Neural progenitor cell (in vitro differentiated cells): ENCODE measurements at regions not wholly inside any gene's neighbourhood (a gene's known extent, or its start where the extent isn't known, plus 50 kb on each side); places are given as distances from the start of the nearest gene placed in this dataset.
A peak's percentile ranks its signal among the peaks of the same experiment; 100 is the strongest.

Experiments
- DNase-seq: peaks from one replicate; pipeline ENCODE4 v3.0.0-alpha.2; 2016; ENCODE audit warnings: low spot score
- H2AFZ ChIP-seq: fragments of 200-600 bp; sonication (generic); replicated peaks from 2 replicates; pipeline ENCODE4 v1.6.1; 2016; ENCODE audit warnings: antibody characterized with exemption
- H3F3A ChIP-seq: fragments of 200-600 bp; sonication (generic); 2 replicates; pipeline ENCODE4 v1.6.1; 2016; ENCODE audit warnings: antibody characterized with exemption, low read depth
- H3K27ac ChIP-seq: fragments of 200-600 bp; sonication (generic); 2 replicates; pipeline ENCODE4 v1.5.1; 2016; ENCODE audit warnings: mild to moderate bottlenecking
- H3K27me3 ChIP-seq: fragments of 200-600 bp; sonication (generic); 2 replicates; pipeline ENCODE4 v1.6.1; 2016; ENCODE audit warnings: mild to moderate bottlenecking, moderate library complexity
- H3K36me3 ChIP-seq: fragments of 200-600 bp; sonication (generic); 2 replicates; pipeline ENCODE4 v1.5.1; 2016
- H3K4me1 ChIP-seq: fragments of 200-600 bp; sonication (generic); 2 replicates; pipeline ENCODE4 v1.6.1; 2016; ENCODE audit warnings: mixed run types
- H3K4me2 ChIP-seq: fragments of 200-600 bp; sonication (generic); 2 replicates; pipeline ENCODE4 v1.6.1; 2016
- H3K4me3 ChIP-seq: fragments of 200-600 bp; sonication (generic); 2 replicates; pipeline ENCODE4 v1.5.1; 2016
- H3K79me2 ChIP-seq: fragments of 200-600 bp; sonication (generic); 2 replicates; pipeline ENCODE4 v1.6.1; 2016; ENCODE audit warnings: low read depth
- H3K9ac ChIP-seq: fragments of 200-600 bp; sonication (generic); 2 replicates; pipeline ENCODE4 v1.6.1; 2016
- H3K9me3 ChIP-seq: fragments of 200-600 bp; sonication (generic); 2 replicates; pipeline ENCODE4 v1.5.1; 2016; ENCODE audit warnings: low read depth
- H4K20me1 ChIP-seq: fragments of 200-600 bp; sonication (generic); 2 replicates; pipeline ENCODE4 v1.6.1; 2016; ENCODE audit warnings: low read depth
- H3K27ac Mint-ChIP-seq: 3 replicates; pipeline ENCODE4 v1.8.0; 2021; ENCODE audit warnings: mixed read lengths
- H3K27me3 Mint-ChIP-seq: 2 replicates; pipeline ENCODE4 v1.8.0; 2022; ENCODE audit warnings: low read depth, mild to moderate bottlenecking, inconsistent platforms, moderate library complexity, mixed read lengths; ENCODE audit not compliant: insufficient read depth
- H3K36me3 Mint-ChIP-seq: 3 replicates; pipeline ENCODE4 v1.8.0; 2021; ENCODE audit warnings: mixed read lengths
- H3K4me1 Mint-ChIP-seq: 3 replicates; pipeline ENCODE4 v1.8.0; 2021; ENCODE audit warnings: mixed read lengths
- H3K4me3 Mint-ChIP-seq: 3 replicates; pipeline ENCODE4 v1.8.0; 2021; ENCODE audit warnings: mild to moderate bottlenecking, moderate library complexity, mixed read lengths
- H3K9me3 Mint-ChIP-seq: 3 replicates; pipeline ENCODE4 v1.8.0; 2020; ENCODE audit warnings: mixed read lengths
- EZH2 ChIP-seq: fragments of 200-600 bp; sonication (generic); IDR thresholded peaks from 2 replicates; pipeline ENCODE4 v1.6.1; 2017; ENCODE audit warnings: antibody characterized with exemption, mild to moderate bottlenecking, moderate library complexity
- EZH2phosphoT487 ChIP-seq: fragments of 200-600 bp; sonication (generic); IDR thresholded peaks from 2 replicates; pipeline ENCODE4 v1.6.1; 2017; ENCODE audit warnings: antibody characterized with exemption
- TF ChIP-seq, protein P1 (sequence below): fragments of 200-600 bp; sonication (generic); IDR thresholded peaks from 2 replicates; pipeline ENCODE4 v1.5.1; 2017; ENCODE audit warnings: antibody characterized with exemption, mild to moderate bottlenecking

DNA sequence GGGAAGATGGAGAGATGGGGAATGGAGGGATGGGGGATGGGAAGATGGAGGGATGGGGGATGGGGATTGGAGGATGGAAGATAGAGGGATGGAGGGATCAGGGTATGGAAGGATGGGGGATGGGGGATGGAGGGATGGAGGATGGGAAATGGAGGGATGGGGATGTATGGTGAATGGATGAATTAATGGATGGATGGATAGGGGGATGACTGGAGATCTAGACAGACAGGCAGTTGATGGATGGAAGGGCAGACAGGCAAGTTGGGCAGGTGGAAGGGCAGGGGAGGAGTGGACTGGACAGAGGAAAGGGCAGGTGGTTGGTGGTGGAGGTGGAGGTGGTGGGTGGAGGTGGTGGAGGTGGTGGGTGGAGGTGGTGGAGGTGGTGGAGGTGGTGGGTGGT, 167.2 kb downstream of the C9orf50 start:
- Mint-ChIP-seq H3K27ac (no peak overlapping the region), H3K4me1 (peaks cover 61% of the 10 kb centered on the region), H3K36me3 (no peaks in the 10 kb centered on the region), H3K27me3 (peaks cover 23% of the 10 kb centered on the region), H3K4me3 (no peak overlapping the region), H3K9me3 (no peaks in the 10 kb centered on the region)
- Histone ChIP-seq H3K4me1 (peaks cover 18% of the 10 kb centered on the region), H3K27ac (no peak overlapping the region), H3K36me3 (no peaks in the 10 kb centered on the region), H3K9me3 (no peaks in the 10 kb centered on the region), H3K4me2 (no peak overlapping the region), H3K79me2 (no peaks in the 10 kb centered on the region), H3K27me3 (no peaks in the 10 kb centered on the region), H3K9ac (no peak overlapping the region), H2AFZ (no peak overlapping the region), H3K4me3 (no peak overlapping the region), H3F3A (no peaks in the 10 kb centered on the region), H4K20me1 (no peaks in the 10 kb centered on the region)
- no peak for TF ChIP-seq EZH2phosphoT487
- TF ChIP-seq, protein P1, sequence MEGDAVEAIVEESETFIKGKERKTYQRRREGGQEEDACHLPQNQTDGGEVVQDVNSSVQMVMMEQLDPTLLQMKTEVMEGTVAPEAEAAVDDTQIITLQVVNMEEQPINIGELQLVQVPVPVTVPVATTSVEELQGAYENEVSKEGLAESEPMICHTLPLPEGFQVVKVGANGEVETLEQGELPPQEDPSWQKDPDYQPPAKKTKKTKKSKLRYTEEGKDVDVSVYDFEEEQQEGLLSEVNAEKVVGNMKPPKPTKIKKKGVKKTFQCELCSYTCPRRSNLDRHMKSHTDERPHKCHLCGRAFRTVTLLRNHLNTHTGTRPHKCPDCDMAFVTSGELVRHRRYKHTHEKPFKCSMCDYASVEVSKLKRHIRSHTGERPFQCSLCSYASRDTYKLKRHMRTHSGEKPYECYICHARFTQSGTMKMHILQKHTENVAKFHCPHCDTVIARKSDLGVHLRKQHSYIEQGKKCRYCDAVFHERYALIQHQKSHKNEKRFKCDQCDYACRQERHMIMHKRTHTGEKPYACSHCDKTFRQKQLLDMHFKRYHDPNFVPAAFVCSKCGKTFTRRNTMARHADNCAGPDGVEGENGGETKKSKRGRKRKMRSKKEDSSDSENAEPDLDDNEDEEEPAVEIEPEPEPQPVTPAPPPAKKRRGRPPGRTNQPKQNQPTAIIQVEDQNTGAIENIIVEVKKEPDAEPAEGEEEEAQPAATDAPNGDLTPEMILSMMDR: no peak
- no peak for TF ChIP-seq EZH2
- no peak for DNase-seq

GRCh38 chr9:129451669-129452068, 169.2 kb downstream of the C9orf50 start:
- no peak for TF ChIP-seq EZH2phosphoT487
- TF ChIP-seq, protein P1: no peak
- no peak for TF ChIP-seq EZH2
- peak overlapping the region; percentile 96 for H3K27ac Mint-ChIP-seq
- Histone ChIP-seq H3K4me3 (no peak overlapping the region), H3K9ac (no peak overlapping the region), H3K9me3 (no peaks in the 10 kb centered on the region), H3K4me1 (peaks cover 14% of the 10 kb centered on the region), H3K79me2 (no peaks in the 10 kb centered on the region), H3K4me2 (no peak overlapping the region), H4K20me1 (no peaks in the 10 kb centered on the region), H3F3A (peaks cover 10% of the 10 kb centered on the region), H3K27ac (no peak overlapping the region), H2AFZ (no peak overlapping the region), H3K36me3 (no peaks in the 10 kb centered on the region), H3K27me3 (no peaks in the 10 kb centered on the region)
- no peak for DNase-seq
- H3K4me1 Mint-ChIP-seq: peaks cover 59% of the 10 kb centered on the region
- no peaks in the 10 kb centered on the region for H3K36me3 Mint-ChIP-seq
- H3K4me3 Mint-ChIP-seq: no peak overlapping the region
- H3K27me3 Mint-ChIP-seq: peaks cover 19% of the 10 kb centered on the region
- H3K9me3 Mint-ChIP-seq: no peaks in the 10 kb centered on the region

DNA sequence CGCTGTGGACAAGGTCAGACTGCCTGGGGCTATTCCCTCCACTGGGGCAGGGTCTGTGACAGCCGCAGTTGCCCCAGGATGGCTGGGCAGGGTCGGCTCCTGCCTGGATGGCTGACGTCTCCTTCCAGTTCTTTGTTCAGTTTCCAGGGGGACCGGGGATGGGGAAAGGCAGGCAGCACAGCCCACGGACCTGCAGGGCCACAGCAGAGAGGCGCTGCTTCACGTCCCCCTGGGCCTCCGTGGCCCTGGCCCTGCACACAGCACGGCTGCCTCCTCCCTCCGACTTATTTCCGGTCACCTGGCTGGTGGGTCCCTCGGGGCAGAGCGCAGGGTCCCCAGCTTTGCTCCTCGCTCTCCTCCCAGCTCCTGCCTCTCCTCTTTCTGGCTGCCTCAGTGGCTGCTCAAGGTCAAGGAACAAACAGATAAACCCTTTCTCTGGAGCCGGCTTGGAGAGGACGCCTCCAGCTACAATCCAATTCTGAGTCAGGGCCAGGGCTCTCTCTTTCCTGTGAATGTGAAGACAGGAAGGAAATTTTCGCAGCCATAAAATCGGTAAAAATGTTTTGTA, 169.7 kb downstream of the C9orf50 start:
- Histone ChIP-seq H3K4me3 (no peak overlapping the region), H3K9ac (no peak overlapping the region), H3K36me3 (no peaks in the 10 kb centered on the region), H3K4me2 (no peak overlapping the region), H3F3A (peaks cover 11% of the 10 kb centered on the region), H3K27me3 (no peaks in the 10 kb centered on the region), H3K79me2 (no peaks in the 10 kb centered on the region), H3K4me1 (peaks cover 14% of the 10 kb centered on the region), H3K9me3 (no peaks in the 10 kb centered on the region), H3K27ac (no peak overlapping the region), H4K20me1 (no peaks in the 10 kb centered on the region), H2AFZ (no peak overlapping the region)
- Mint-ChIP-seq H3K36me3 (no peaks in the 10 kb centered on the region), H3K9me3 (peaks cover under 1% of the 10 kb centered on the region), H3K4me3 (no peak overlapping the region), H3K27ac (peak overlapping the region; percentile 96), H3K27me3 (peaks cover 16% of the 10 kb centered on the region), H3K4me1 (peaks cover 55% of the 10 kb centered on the region)
- no peak for DNase-seq
- no peak for TF ChIP-seq EZH2phosphoT487
- TF ChIP-seq, protein P1: no peak
- no peak for TF ChIP-seq EZH2
